Ishikawa (cell line): ENCODE measurements at regions not wholly inside any gene's neighbourhood (a gene's known extent, or its start where the extent isn't known, plus 50 kb on each side); places are given as distances from the start of the nearest gene placed in this dataset.

ENCODE experiments used
- CEBPB ChIP-seq: IDR thresholded peaks from 2 replicates; pipeline ENCODE4 v1.6.1; 2012
- CREB1 ChIP-seq: IDR thresholded peaks from 2 replicates; pipeline ENCODE4 v1.6.1; 2012; ENCODE audit warnings: low read depth
- EGR1 ChIP-seq: IDR thresholded peaks from 2 replicates; pipeline ENCODE4 v1.6.1; 2012
- EP300 ChIP-seq: IDR thresholded peaks from 2 replicates; pipeline ENCODE4 v1.6.1; 2012; ENCODE audit warnings: borderline replicate concordance
- FOXM1 ChIP-seq: IDR thresholded peaks from 2 replicates; pipeline ENCODE4 v1.6.1; 2012; ENCODE audit warnings: low read depth, borderline replicate concordance
- NFIC ChIP-seq: IDR thresholded peaks from 2 replicates; pipeline ENCODE4 v1.6.1; 2012
- RAD21 ChIP-seq: IDR thresholded peaks from 2 replicates; pipeline ENCODE4 v1.6.1; 2012; ENCODE audit warnings: low read depth
- REST ChIP-seq: IDR thresholded peaks from 2 replicates; pipeline ENCODE4 v1.6.1; 2012; ENCODE audit warnings: low read depth, mild to moderate bottlenecking
- TAF1 ChIP-seq: IDR thresholded peaks from 2 replicates; pipeline ENCODE4 v1.6.1; 2012; ENCODE audit warnings: low read depth, mild to moderate bottlenecking
- TCF12 ChIP-seq: IDR thresholded peaks from 2 replicates; pipeline ENCODE4 v1.6.1; 2012; ENCODE audit warnings: low read depth
- TEAD4 ChIP-seq: IDR thresholded peaks from 2 replicates; pipeline ENCODE4 v1.6.1; 2012
- USF1 ChIP-seq: IDR thresholded peaks from 2 replicates; pipeline ENCODE4 v1.6.1; 2012
- YY1 ChIP-seq: IDR thresholded peaks from 2 replicates; pipeline ENCODE4 v1.6.1; 2012; ENCODE audit warnings: low read depth

- TF ChIP-seq EP300 (no peak), USF1 (no peak), TEAD4 (no peak), CEBPB (no peak), TAF1 (no peak), YY1 (no peak), RAD21 (no peak), TCF12 (no peak), EGR1 (no peak), CREB1 (no peak), FOXM1 (no peak), REST (no peak), NFIC (no peak)
Observed at GRCh38 chr22:33996824-33997223, 76.5 kb upstream of the LARGE1 start.
